ENCODE measurements at regions not wholly inside any gene's neighbourhood (a gene's known extent, or its start where the extent isn't known, plus 50 kb on each side); places are given as distances from the start of the nearest gene placed in this dataset.

DNA sequence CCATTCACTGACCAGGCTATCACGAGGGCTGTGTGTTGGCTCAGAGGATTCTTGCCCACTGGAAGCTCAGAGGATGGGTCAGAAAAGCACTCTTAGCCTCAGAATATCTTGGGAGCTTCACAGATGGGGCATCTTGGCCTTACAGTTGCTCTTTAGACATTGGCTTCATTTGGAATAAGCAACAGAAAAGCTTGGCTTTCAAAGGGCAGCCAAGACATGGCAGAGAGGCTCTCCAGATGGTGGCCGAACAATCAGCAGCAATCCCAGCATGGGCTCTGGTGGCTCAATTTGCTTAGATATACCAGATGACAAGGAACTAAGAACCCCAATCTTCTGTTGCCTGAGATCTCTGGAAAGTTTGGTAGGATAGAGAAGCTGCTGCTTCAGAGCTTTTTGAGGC lies 446.2 kb downstream of the ADRA2A start:
- intact Hi-C loops (cut with micrococcal nuclease) = no loop called here
- Histone ChIP-seq H3K9me1 (ENCODE audit: insufficient read depth, low read length) (no peaks in the 10 kb centered on the region), H2BK120ac (ENCODE audit: low read depth, low read length) (no peak overlapping the region), H2AFZ (replicated peaks; ENCODE audit: low read length, poor library complexity) (no peak overlapping the region), H3K9ac (ENCODE audit: low read depth, low read length) (no peak overlapping the region), H3K14ac (replicated peaks; ENCODE audit: low read depth, low read length) (no peak overlapping the region), H2AK9ac (replicated peaks; ENCODE audit: low read depth, low read length, poor library complexity) (no peak overlapping the region), H3K36me3 (ENCODE audit: control insufficient read depth, insufficient read depth, low read length) (no peaks in the 10 kb centered on the region), H3K23ac (ENCODE audit: low read depth, low read length) (no peak overlapping the region), H3K18ac (ENCODE audit: low read depth, low read length) (no peak overlapping the region), H4K91ac (ENCODE audit: insufficient read depth, low read depth, low read length) (no peak overlapping the region), H3K27ac (ENCODE audit: insufficient read depth, low read length) (no peak overlapping the region), H4K8ac (ENCODE audit: low read depth in 2 of 2, low read length in 2 of 2) (no peak overlapping the region), H2BK5ac (ENCODE audit: low read depth, low read length, poor library complexity, severe bottlenecking) (no peak overlapping the region), H2BK20ac (ENCODE audit: low read depth, low read length) (no peak overlapping the region), H3K4me1 (ENCODE audit: control insufficient read depth, insufficient read depth, low read length) (no peaks in the 10 kb centered on the region), H3K79me1 (ENCODE audit: low read depth in 1 of 2, low read length in 2 of 2) (no peaks in the 10 kb centered on the region), H2AK5ac (ENCODE audit: low read depth, low read length) (no peak overlapping the region), H4K5ac (ENCODE audit: low read depth, low read length) (no peak overlapping the region), H3K4me3 (ENCODE audit: insufficient read depth, low read depth, low read length) (no peak overlapping the region), H3K56ac (ENCODE audit: extremely low read depth, insufficient read depth, low read length) (no peak overlapping the region), H3K4ac (ENCODE audit: low read depth, low read length) (no peak overlapping the region), H4K20me1 (ENCODE audit: insufficient read depth, low read length) (no peaks in the 10 kb centered on the region), H3K9me3 (ENCODE audit: control insufficient read depth, insufficient read depth, low read length) (peaks cover 11% of the 10 kb centered on the region), H2BK15ac (ENCODE audit: low read depth, low read length) (no peak overlapping the region), H3K27me3 (ENCODE audit: control insufficient read depth, insufficient read depth, low read length) (no peaks in the 10 kb centered on the region), H3K4me2 (ENCODE audit: low read depth, low read length) (no peak overlapping the region)
- BruUV-seq (replicated peaks) = no TSS peak
- TF ChIP-seq RCOR1 (IDR thresholded peaks at IDR 0.05; ENCODE audit: insufficient replicate concordance, low read length) (no peak), RAD21 (IDR thresholded peaks at IDR 0.05; ENCODE audit: low read length) (no peak), CHD1 (IDR thresholded peaks at IDR 0.05; ENCODE audit: low read depth, low read length) (no peak), MAZ (IDR thresholded peaks at IDR 0.05; ENCODE audit: borderline replicate concordance, low read depth, low read length) (no peak), RFX5 (IDR thresholded peaks at IDR 0.05; ENCODE audit: low read depth, low read length) (no peak), POLR2A (IDR thresholded peaks at IDR 0.05; ENCODE audit: low read depth, low read length) (no peak), MAFK (IDR thresholded peaks at IDR 0.05; ENCODE audit: low read depth, low read length) (no peak), NFE2L2 (IDR thresholded peaks at IDR 0.05; ENCODE audit: low read depth, low read length) (no peak), BHLHE40 (IDR thresholded peaks at IDR 0.05; ENCODE audit: low read depth, low read length) (no peak), CEBPB (IDR thresholded peaks at IDR 0.05; ENCODE audit: low read depth, low read length) (no peak), FOS (IDR thresholded peaks at IDR 0.05; ENCODE audit: low read depth, low read length) (no peak), MXI1 (IDR thresholded peaks at IDR 0.05; ENCODE audit: borderline replicate concordance, low read depth, low read length) (no peak), SMC3 (IDR thresholded peaks at IDR 0.05; ENCODE audit: low read depth, low read length) (no peak)
- TF ChIP-seq, protein P1, sequence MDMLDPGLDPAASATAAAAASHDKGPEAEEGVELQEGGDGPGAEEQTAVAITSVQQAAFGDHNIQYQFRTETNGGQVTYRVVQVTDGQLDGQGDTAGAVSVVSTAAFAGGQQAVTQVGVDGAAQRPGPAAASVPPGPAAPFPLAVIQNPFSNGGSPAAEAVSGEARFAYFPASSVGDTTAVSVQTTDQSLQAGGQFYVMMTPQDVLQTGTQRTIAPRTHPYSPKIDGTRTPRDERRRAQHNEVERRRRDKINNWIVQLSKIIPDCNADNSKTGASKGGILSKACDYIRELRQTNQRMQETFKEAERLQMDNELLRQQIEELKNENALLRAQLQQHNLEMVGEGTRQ (IDR thresholded peaks at IDR 0.05; ENCODE audit: low read depth, low read length) = no peak
- TF ChIP-seq, protein P2, sequence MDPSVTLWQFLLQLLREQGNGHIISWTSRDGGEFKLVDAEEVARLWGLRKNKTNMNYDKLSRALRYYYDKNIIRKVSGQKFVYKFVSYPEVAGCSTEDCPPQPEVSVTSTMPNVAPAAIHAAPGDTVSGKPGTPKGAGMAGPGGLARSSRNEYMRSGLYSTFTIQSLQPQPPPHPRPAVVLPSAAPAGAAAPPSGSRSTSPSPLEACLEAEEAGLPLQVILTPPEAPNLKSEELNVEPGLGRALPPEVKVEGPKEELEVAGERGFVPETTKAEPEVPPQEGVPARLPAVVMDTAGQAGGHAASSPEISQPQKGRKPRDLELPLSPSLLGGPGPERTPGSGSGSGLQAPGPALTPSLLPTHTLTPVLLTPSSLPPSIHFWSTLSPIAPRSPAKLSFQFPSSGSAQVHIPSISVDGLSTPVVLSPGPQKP (IDR thresholded peaks at IDR 0.05; ENCODE audit: borderline replicate concordance, low read depth, low read length) = no peak
- TF ChIP-seq, protein P3, sequence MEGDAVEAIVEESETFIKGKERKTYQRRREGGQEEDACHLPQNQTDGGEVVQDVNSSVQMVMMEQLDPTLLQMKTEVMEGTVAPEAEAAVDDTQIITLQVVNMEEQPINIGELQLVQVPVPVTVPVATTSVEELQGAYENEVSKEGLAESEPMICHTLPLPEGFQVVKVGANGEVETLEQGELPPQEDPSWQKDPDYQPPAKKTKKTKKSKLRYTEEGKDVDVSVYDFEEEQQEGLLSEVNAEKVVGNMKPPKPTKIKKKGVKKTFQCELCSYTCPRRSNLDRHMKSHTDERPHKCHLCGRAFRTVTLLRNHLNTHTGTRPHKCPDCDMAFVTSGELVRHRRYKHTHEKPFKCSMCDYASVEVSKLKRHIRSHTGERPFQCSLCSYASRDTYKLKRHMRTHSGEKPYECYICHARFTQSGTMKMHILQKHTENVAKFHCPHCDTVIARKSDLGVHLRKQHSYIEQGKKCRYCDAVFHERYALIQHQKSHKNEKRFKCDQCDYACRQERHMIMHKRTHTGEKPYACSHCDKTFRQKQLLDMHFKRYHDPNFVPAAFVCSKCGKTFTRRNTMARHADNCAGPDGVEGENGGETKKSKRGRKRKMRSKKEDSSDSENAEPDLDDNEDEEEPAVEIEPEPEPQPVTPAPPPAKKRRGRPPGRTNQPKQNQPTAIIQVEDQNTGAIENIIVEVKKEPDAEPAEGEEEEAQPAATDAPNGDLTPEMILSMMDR (conservative IDR thresholded peaks at IDR 0.05; ENCODE audit: low read depth, low read length) = no peak
- ChIA-PET CTCF (no interaction called here), POLR2A (ENCODE audit: unreplicated experiment) (no interaction called here)
- WGBS, 2 experiments (ENCODE audit: extremely low coverage in 2 of 2, insufficient read length in 1 of 2) = 0% methylated on average over 1 of the region's 2 CpGs; no CpG with 5 or more reads in 1 of the 2 experiments
- dilution Hi-C loops (cut with HindIII; ENCODE audit: low sequenced_read_pairs, unreplicated experiment) = no loop called here
- in situ Hi-C loops (cut with MboI; ENCODE audit: low sequenced_read_pairs) = no loop called here
- DNase-seq = no peak
- ATAC-seq (ENCODE audit: low read depth) = no peak
